Loucy (cell line): ENCODE measurements at regions not wholly inside any gene's neighbourhood (a gene's known extent, or its start where the extent isn't known, plus 50 kb on each side); places are given as distances from the start of the nearest gene placed in this dataset.

Experiments
- H2AFZ ChIP-seq: fragments of 200-600 bp; sonication (generic); 2 replicates; pipeline ENCODE4 v1.6.0; 2016; ENCODE audit warnings: antibody characterized with exemption, mild to moderate bottlenecking, low read length, moderate library complexity
- H3F3A ChIP-seq: fragments of 200-600 bp; 2 replicates; pipeline ENCODE4 v1.6.0; 2016; ENCODE audit warnings: antibody characterized with exemption, low read depth, mild to moderate bottlenecking
- H3K27me3 ChIP-seq: fragments of 200-600 bp; sonication (generic); 2 replicates; pipeline ENCODE4 v1.6.1; 2014; ENCODE audit warnings: low read length, mild to moderate bottlenecking; ENCODE audit not compliant: insufficient read depth, poor library complexity, severe bottlenecking
- H3K36me3 ChIP-seq: fragments of 200-600 bp; sonication (generic); 2 replicates; pipeline ENCODE4 v1.6.1; 2016; ENCODE audit warnings: low read length; ENCODE audit not compliant: insufficient read depth
- H3K4me1 ChIP-seq: fragments of 200-600 bp; sonication (generic); 2 replicates; pipeline ENCODE4 v1.5.1; 2014; ENCODE audit warnings: low read length, mild to moderate bottlenecking; ENCODE audit not compliant: insufficient read depth, poor library complexity, severe bottlenecking
- H3K4me2 ChIP-seq: fragments of 200-600 bp; sonication (generic); 2 replicates; pipeline ENCODE4 v1.6.0; 2014; ENCODE audit warnings: antibody characterized with exemption, low read length, low read depth, mild to moderate bottlenecking; ENCODE audit not compliant: poor library complexity, severe bottlenecking
- H3K4me3 ChIP-seq: fragments of 200-600 bp; sonication (generic); 2 replicates; pipeline ENCODE4 v1.5.1; 2014; ENCODE audit warnings: low read length, mild to moderate bottlenecking, mixed read lengths; ENCODE audit not compliant: poor library complexity, severe bottlenecking
- H3K79me2 ChIP-seq: fragments of 200-600 bp; sonication (generic); 2 replicates; pipeline ENCODE4 v1.6.1; 2014; ENCODE audit warnings: low read length; ENCODE audit not compliant: insufficient read depth
- H3K9ac ChIP-seq: fragments of 200-600 bp; sonication (generic); 2 replicates; pipeline ENCODE4 v1.6.0; 2014; ENCODE audit warnings: mild to moderate bottlenecking, low read depth, low read length, moderate library complexity; ENCODE audit not compliant: poor library complexity, severe bottlenecking
- H3K9me2 ChIP-seq: fragments of 200-600 bp; sonication (generic); replicated peaks from 2 replicates; pipeline ENCODE4 v1.6.1; 2016; ENCODE audit warnings: low read depth, low read length, mixed read lengths
- H3K9me3 ChIP-seq: fragments of 200-600 bp; sonication (generic); 2 replicates; pipeline ENCODE4 v1.6.1; 2014; ENCODE audit warnings: mild to moderate bottlenecking, antibody characterized with exemption, low read length, low read depth; ENCODE audit not compliant: insufficient read depth
- H4K20me1 ChIP-seq: fragments of 200-600 bp; sonication (generic); 2 replicates; pipeline ENCODE4 v1.6.0; 2014; ENCODE audit warnings: antibody characterized with exemption, low read length, mild to moderate bottlenecking; ENCODE audit not compliant: insufficient read depth, poor library complexity, severe bottlenecking
- CTCF ChIP-seq: fragments of 200-600 bp; sonication (generic); conservative IDR thresholded peaks from 2 replicates; pipeline ENCODE4 v1.5.1; 2014; ENCODE audit warnings: mild to moderate bottlenecking, antibody characterized with exemption, low read length
- EZH2phosphoT487 ChIP-seq: fragments of 200-600 bp; IDR thresholded peaks from 2 replicates; pipeline ENCODE4 v1.6.1; 2018; ENCODE audit warnings: antibody characterized with exemption, mild to moderate bottlenecking, moderate library complexity, borderline replicate concordance

- Histone ChIP-seq H2AFZ (no peak overlapping the region), H3K4me1 (no peaks in the 10 kb centered on the region), H3K4me3 (no peak overlapping the region), H3K79me2 (no peaks in the 10 kb centered on the region), H3K9ac (no peak overlapping the region), H4K20me1 (no peaks in the 10 kb centered on the region), H3K9me3 (no peaks in the 10 kb centered on the region), H3K9me2 (no peaks in the 10 kb centered on the region), H3F3A (no peaks in the 10 kb centered on the region), H3K27me3 (no peaks in the 10 kb centered on the region), H3K36me3 (no peaks in the 10 kb centered on the region), H3K4me2 (no peak overlapping the region)
- TF ChIP-seq EZH2phosphoT487 (no peak), CTCF (no peak)
These were observed 546.6 kb upstream of the CHAC2 start for GRCh38 chr2:53220969-53221368.

- no peak overlapping the region for H3K4me2 ChIP-seq
These were observed 550.4 kb upstream of the CHAC2 start for GRCh38 chr2:53217250-53217649.

GRCh38 chr2:53216805-53217204 lies 550.8 kb upstream of the CHAC2 start:
- H3K4me1 ChIP-seq, result no peaks in the 10 kb centered on the region
- H3K4me3 ChIP-seq, result no peak overlapping the region
- H3K36me3 ChIP-seq, result no peaks in the 10 kb centered on the region
- no peaks in the 10 kb centered on the region for H4K20me1 ChIP-seq
- no peaks in the 10 kb centered on the region for H3K9me2 ChIP-seq
- no peaks in the 10 kb centered on the region for H3K9me3 ChIP-seq
- H3K27me3 ChIP-seq, result no peaks in the 10 kb centered on the region
- TF ChIP-seq CTCF (no peak), EZH2phosphoT487 (no peak)
- no peaks in the 10 kb centered on the region for H3K79me2 ChIP-seq
- H3K4me2 ChIP-seq, result no peak overlapping the region
- no peak overlapping the region for H3K9ac ChIP-seq
- no peaks in the 10 kb centered on the region for H3F3A ChIP-seq
- no peak overlapping the region for H2AFZ ChIP-seq

More at GRCh38 chr2:53217250-53217649, 550.4 kb upstream of the CHAC2 start:
- H3K9me2 ChIP-seq, result no peaks in the 10 kb centered on the region
- H3K9ac ChIP-seq, result no peak overlapping the region
- no peaks in the 10 kb centered on the region for H4K20me1 ChIP-seq
- no peaks in the 10 kb centered on the region for H3K79me2 ChIP-seq
- H3K4me3 ChIP-seq, result no peak overlapping the region
- H2AFZ ChIP-seq, result no peak overlapping the region
- H3K9me3 ChIP-seq, result no peaks in the 10 kb centered on the region
- no peaks in the 10 kb centered on the region for H3K36me3 ChIP-seq
- no peaks in the 10 kb centered on the region for H3F3A ChIP-seq
- no peaks in the 10 kb centered on the region for H3K4me1 ChIP-seq
- H3K27me3 ChIP-seq, result no peaks in the 10 kb centered on the region
- TF ChIP-seq CTCF (no peak), EZH2phosphoT487 (no peak)
